KOPT-K1 (cell line): ENCODE measurements at regions not wholly inside any gene's neighbourhood (a gene's known extent, or its start where the extent isn't known, plus 50 kb on each side); places are given as distances from the start of the nearest gene placed in this dataset.

Experiments used
- H3K27ac ChIP-seq: fragments of 200-600 bp; sonication (generic); 2 replicates; pipeline ENCODE4 v1.5.1; 2016; ENCODE audit warnings: antibody characterized with exemption, mild to moderate bottlenecking, low read depth, low read length; ENCODE audit not compliant: poor library complexity, severe bottlenecking
- H3K36me3 ChIP-seq: fragments of 200-600 bp; sonication (generic); 2 replicates; pipeline ENCODE4 v1.5.1; 2017; ENCODE audit warnings: antibody characterized with exemption, mild to moderate bottlenecking, low read length, moderate library complexity; ENCODE audit not compliant: insufficient read depth
- H3K9me3 ChIP-seq: fragments of 200-600 bp; sonication (generic); 2 replicates; pipeline ENCODE4 v1.5.1; 2017; ENCODE audit warnings: antibody characterized with exemption, low read length, mild to moderate bottlenecking; ENCODE audit not compliant: insufficient read depth, poor library complexity, severe bottlenecking

DNA sequence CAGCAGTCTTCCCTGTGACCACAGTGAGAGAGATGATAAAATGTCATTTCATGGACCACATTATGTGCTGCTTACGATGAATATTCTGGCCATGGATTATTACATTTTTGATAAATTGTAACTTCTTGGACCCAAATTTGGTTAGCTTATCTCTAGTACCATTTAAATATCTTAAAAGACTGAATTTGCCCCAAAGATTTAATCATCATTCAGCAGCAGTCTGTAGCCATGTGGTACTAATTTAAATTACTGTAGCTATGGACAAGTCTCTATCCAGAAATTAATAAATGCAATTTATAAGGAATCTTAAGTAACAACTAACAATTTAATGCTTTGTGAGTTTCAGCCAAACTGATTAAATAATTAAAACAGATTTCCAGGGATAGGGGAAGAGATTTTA is 644.9 kb upstream of the FANCL start:
- H3K9me3 ChIP-seq = no peaks in the 10 kb centered on the region
- H3K27ac ChIP-seq = no peak overlapping the region
- H3K36me3 ChIP-seq = no peaks in the 10 kb centered on the region

DNA sequence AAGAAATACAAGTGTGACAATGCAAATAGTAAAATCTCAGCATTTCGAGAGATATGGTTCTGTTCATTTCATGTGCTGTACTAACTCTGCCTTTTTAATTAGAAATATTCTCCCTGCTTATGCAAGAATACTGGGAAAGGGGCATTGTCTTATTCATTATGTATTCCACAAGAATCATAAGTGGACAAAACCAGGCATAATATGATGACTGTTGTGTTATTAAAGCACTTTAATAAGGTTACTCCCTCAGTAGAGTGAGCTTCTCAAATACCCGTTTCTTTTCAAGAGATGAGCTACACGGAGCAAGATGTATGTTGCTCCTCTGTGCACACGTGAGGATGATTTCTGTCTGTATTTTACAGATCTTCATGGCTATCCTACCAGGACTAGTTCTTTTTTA is 638.7 kb upstream of the FANCL start:
- Histone ChIP-seq H3K27ac (no peak overlapping the region), H3K9me3 (no peaks in the 10 kb centered on the region), H3K36me3 (no peaks in the 10 kb centered on the region)

DNA sequence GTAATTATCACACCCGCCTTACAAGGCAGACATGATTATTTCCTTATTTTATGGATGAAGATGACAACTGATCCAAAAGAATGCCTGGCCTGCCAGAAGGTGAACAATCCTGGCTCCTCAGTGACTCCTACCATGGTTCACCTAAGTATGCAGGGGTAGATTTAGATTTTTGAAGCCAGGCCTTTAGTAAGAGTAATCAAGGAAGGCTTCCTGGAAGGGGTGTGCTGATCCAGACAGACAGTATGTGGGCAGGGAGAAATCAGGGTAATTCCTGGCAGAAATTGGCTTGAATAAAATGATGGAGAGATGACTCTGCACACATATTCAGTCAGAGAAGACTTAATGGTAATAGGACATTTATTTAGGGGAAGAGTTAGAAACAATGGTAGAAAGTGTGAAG is 637.7 kb upstream of the FANCL start:
- Histone ChIP-seq H3K36me3 (no peaks in the 10 kb centered on the region), H3K27ac (no peak overlapping the region), H3K9me3 (no peaks in the 10 kb centered on the region)

DNA sequence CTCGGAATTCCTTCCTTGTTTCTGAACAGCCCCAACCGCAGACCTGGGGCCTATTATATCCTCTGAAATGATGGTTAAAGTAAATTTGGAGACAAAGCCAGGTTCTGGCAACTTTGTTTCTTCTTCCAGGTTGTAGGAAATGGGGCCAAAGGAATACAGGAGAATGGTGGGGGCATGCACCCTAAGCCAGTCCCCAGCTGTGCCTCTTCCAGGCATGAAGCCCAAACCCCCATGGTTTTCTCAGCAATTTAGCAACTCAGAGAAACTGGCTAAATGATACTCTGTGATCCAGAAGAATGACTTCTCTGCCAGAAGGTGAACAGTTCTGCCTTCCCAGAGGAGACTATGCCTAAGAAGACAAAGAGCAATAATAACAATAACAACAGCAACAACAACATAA is 635.0 kb upstream of the FANCL start:
- Histone ChIP-seq H3K27ac (no peak overlapping the region), H3K36me3 (no peaks in the 10 kb centered on the region), H3K9me3 (no peaks in the 10 kb centered on the region)

DNA sequence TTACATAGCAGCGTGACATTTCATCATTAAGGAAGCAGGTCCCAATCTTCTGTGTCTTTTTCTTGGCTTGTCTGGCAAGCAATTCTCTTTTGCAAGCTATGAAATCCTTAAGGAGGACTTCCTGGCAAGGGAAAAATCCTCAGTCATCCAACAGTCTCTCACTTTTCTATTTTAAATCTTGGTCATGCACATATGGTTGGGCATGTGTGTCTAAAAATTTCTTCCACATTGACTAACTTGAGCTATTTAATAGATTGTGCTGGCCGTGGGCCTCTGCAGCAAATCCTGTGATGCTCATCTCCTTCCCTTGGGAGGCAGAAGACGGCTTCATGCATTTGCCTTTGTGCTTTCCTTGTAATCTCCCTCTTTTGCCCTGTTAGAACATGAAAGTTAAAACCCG is 634.3 kb upstream of the FANCL start:
- H3K36me3 ChIP-seq = no peaks in the 10 kb centered on the region
- H3K27ac ChIP-seq = no peak overlapping the region
- H3K9me3 ChIP-seq = no peaks in the 10 kb centered on the region

DNA sequence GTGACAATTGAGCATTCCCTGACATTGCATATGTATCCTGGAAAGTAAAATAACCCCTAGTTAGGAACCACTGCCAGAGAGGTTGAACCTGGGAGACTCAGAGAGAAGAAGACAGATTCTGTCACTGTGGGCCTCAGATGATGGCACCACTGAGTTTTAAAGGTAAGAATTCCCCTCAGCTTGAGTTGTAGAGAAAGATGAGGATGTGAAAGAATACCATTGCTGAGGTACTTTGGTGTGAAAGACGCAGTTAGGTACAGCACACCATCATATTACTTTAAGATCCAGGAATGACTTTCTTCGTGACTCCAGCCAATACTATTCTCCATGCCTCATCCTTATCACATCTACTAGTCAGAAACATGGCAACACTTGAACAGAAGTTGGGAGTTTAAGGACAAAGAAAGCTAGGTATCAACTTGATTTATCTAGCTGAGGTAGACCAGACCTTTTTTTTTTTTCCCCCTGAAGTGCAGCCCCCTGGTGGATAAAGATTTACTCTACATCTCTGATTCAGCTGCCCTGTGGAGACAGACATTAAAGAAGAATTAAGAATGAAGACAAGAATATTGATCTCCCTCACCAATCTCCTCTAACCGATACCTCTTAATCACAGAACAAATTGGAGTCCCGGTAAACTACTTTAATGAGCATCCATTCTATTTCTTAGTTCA is 630.5 kb upstream of the FANCL start:
- H3K36me3 ChIP-seq = no peaks in the 10 kb centered on the region
- no peaks in the 10 kb centered on the region for H3K9me3 ChIP-seq
- H3K27ac ChIP-seq = no peak overlapping the region

DNA sequence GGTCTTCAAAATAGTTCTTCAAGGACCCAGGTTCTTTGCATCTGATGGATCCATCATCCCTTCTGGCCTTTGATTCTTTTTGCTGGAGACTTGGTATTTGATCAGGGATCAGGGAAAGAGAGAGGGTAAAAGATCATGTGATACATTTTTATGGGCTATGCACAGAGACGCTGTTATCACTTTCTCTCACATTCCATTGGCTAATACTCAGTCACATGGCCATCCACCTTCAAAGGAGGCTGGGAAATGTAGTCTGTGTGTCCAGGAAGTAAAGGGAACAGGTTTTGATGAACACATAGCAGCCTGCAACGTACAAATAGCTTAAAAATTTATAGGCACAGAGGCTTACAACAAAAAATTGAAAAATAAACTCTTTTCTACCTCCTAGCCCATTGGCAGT is 629.6 kb upstream of the FANCL start:
- Histone ChIP-seq H3K27ac (no peak overlapping the region), H3K36me3 (no peaks in the 10 kb centered on the region), H3K9me3 (no peaks in the 10 kb centered on the region)

DNA sequence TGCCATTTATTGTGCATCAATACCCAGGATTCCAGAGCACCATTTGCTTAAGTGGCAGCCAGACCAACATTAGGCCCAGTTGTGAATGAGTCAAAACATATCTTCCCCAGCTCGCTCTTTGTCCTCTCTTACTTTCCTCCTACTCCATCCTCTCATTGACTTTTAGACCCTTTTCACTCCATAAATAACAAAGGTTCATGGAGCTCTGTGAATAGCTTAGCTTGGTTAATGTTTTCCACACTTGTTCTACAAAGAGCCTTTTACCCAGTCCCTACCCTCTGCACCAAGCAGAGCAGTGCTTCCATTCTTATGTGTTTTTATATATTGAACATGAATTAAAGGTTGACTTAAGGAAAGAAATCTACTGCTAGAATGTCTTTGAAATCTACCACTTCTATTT is 625.8 kb upstream of the FANCL start:
- no peaks in the 10 kb centered on the region for H3K9me3 ChIP-seq
- H3K36me3 ChIP-seq = no peaks in the 10 kb centered on the region
- H3K27ac ChIP-seq = no peak overlapping the region

DNA sequence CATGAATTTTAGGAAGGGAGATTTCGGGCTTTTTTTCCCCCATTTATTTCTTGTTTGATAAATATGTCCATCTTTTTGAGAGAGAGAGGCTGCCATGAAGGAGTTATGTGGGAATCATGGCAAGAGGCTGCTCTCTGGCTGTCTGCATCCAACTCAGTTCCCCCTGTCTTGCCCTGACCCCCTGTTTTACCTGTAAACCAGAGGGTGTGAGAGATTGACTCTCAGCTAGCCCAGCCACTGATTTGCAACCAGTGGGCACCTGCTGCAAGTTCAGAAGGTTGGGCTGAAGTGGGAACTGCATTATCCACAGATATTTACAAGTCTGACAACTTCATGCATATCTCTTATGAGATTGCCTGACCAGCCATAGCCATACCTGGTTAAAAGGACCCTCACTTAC is 625.4 kb upstream of the FANCL start:
- no peaks in the 10 kb centered on the region for H3K36me3 ChIP-seq
- H3K27ac ChIP-seq = no peak overlapping the region
- no peaks in the 10 kb centered on the region for H3K9me3 ChIP-seq

DNA sequence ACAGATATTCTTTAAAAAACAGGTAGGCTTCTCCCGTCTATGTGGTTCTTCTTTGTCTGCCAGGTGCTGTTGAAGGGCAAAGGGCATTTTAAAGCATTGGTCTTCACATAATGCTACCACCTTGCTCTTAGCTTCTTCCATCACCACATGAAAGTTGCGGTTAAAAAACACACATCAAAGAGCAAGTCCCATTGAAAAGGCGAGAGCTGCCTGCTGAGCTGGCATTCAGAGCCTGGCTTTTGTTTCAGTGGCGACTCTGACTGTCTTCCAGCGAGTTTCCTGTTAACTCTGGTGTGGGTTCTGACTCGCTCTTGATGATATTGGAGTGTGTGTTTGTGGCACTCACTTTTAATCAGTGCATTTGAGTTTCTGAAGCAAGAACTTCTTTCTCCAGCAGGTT is 624.9 kb upstream of the FANCL start:
- Histone ChIP-seq H3K9me3 (no peaks in the 10 kb centered on the region), H3K36me3 (no peaks in the 10 kb centered on the region), H3K27ac (no peak overlapping the region)

DNA sequence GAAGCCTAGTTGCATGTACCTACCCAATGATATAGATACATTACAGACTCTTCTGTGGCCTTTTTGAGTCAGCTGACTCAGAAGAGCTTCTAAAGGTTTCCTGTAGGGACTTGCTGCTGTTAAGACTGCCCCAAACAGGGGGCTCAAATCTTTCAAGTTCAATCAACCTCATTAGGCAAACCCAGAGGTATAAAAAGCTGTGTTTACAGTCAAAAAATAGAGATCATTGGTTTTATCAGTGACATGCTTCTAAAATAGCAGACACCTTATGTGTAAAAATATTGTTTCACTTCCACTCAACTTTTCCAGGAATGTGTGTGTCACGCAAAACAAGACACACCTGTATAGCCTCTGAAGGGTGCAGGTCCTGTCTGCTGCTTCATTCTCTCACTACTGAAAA is 624.3 kb upstream of the FANCL start:
- Histone ChIP-seq H3K36me3 (no peaks in the 10 kb centered on the region), H3K9me3 (no peaks in the 10 kb centered on the region), H3K27ac (no peak overlapping the region)

DNA sequence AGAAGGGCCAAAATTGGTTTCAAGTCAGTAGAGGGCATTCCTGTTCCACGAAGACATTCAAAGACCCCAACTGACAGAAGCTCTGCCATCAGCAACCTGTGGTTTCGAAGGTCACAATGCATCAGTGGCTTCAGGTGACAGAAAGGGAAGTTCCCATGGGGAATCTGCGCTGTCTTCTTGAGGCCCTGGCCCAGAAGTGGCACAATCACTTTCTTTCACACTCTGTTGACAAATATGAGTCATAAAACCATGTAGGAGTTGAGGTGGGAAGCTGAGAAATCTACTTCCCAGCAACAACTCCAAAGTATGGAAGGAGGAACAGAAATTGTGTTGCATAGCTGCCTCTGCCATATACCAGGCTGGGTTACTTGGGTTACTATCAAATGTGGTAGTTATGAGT is 621.1 kb upstream of the FANCL start:
- Histone ChIP-seq H3K9me3 (no peaks in the 10 kb centered on the region), H3K36me3 (no peaks in the 10 kb centered on the region), H3K27ac (no peak overlapping the region)

DNA sequence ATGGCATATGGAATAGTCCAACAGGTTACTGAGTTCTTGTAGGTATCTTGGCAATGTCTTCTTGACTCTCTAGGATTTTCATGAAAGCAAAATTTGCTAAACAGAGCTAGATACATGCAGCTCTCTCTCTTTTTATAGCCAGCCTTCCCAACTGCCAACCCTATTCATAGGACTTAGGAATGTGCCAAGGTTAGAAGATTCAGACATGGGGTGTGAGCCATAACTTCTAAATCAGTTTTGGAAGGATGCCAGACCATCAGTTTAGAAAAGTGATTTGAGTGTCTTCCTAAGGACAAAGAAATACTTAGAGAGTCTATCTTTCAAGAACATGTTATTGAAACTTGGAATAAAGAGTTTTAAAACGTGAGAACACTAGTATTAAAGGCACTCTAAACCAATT is 619.5 kb upstream of the FANCL start:
- Histone ChIP-seq H3K27ac (no peak overlapping the region), H3K9me3 (no peaks in the 10 kb centered on the region), H3K36me3 (no peaks in the 10 kb centered on the region)

DNA sequence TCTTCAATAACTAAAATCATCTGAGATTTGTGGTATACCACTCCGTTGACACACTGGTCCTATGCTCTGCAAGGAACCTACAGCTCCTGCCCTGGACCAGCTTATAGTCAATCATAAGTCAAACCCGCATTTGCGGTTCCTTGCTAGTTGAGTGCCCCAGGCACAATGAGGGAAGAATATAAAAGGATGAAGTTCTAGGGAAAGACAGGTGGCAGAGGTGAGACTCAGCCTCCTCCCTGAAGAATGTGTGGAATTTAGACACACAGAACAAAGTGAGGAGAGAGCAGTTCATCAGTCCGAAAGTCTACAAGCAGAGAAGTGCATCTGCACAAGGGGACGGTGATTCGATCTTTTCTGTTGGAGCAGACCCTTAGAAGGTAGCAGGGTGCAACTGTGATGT is 615.0 kb upstream of the FANCL start:
- no peaks in the 10 kb centered on the region for H3K36me3 ChIP-seq
- no peaks in the 10 kb centered on the region for H3K9me3 ChIP-seq
- no peak overlapping the region for H3K27ac ChIP-seq

DNA sequence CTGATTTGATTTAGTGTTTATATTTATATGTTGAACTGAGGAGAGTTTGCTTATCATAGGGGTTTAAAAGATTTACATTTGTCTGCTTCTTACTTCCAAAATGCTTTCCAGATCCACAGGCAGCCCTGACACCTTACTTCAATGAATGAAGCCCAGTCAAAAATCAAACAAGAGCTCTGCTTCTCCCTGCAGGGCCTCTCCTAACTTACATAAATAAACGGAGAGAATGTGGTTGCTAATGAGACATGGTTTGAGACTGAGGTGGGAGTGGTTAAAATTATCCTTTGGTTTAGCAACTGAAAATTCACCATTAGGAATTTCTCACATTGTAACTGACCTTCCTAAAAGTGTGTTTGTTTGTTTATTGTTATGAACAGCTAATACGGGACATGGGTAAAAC is 612.3 kb upstream of the FANCL start:
- Histone ChIP-seq H3K9me3 (no peaks in the 10 kb centered on the region), H3K27ac (no peak overlapping the region), H3K36me3 (no peaks in the 10 kb centered on the region)

DNA sequence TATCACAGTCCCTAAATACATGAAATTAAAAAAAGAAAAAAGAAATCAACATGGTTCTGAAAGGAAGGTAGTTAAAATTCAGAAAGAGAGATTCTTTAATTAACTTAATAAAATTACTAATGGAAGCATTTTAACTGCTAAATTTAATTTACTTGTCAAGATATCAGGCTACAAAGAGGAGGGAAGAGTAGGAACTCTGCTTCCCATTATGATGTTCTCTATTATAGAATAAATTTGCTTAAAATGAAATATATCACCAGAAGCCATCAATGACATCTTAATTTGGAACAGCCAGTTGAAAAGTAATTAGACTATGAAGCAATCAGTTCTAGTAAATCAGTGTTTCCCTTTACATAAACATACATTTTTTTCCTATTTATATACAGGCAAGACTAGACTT is 611.8 kb upstream of the FANCL start:
- no peak overlapping the region for H3K27ac ChIP-seq
- H3K36me3 ChIP-seq = no peaks in the 10 kb centered on the region
- no peaks in the 10 kb centered on the region for H3K9me3 ChIP-seq

DNA sequence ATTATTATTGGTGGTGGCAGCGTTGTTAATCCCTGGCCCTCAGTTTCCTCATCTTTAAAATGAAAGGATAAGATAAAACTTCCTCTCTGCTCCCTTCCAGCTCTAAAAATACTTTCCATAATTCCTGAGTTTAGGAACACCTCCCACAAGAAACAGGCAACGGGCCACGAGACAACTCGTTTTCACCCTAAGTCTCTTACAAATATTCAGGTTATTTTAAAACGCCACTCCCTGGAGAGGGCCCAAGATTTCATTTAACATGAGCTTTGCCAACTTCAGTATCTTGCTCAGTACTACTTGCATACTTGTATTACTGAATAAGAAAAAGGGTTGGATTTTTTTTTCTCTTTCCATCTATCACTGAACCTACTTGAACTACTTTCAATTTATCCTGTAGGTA is 611.1 kb upstream of the FANCL start:
- no peaks in the 10 kb centered on the region for H3K9me3 ChIP-seq
- no peaks in the 10 kb centered on the region for H3K36me3 ChIP-seq
- no peak overlapping the region for H3K27ac ChIP-seq
